HepG2 (cell line): ENCODE measurements at regions not wholly inside any gene's neighbourhood (a gene's known extent, or its start where the extent isn't known, plus 50 kb on each side); places are given as distances from the start of the nearest gene placed in this dataset.

ENCODE experiments used
- FOXJ3 ChIP-seq: sonication (generic); formaldehyde crosslinking; IDR thresholded peaks from 2 replicates; pipeline ENCODE4 v1.4.0; 2020; ENCODE audit warnings: missing genetic modification reagents, mild to moderate bottlenecking, borderline replicate concordance
- MZF1 ChIP-seq: sonication (generic); formaldehyde crosslinking; IDR thresholded peaks from 2 replicates; pipeline ENCODE4 v1.8.1; 2023; ENCODE audit warnings: mild to moderate bottlenecking, missing genetic modification reagents, borderline replicate concordance
- PCBP1 ChIP-seq: fragments of 200-400 bp; formaldehyde crosslinking; IDR thresholded peaks from 2 replicates; pipeline ENCODE4 v1.6.1; 2017; ENCODE audit warnings: mild to moderate bottlenecking, low read depth, low read length, borderline replicate concordance
- ZNF124 ChIP-seq: sonication (generic); formaldehyde crosslinking; IDR thresholded peaks from 2 replicates; pipeline ENCODE4 v1.4.0; 2020; ENCODE audit warnings: missing genetic modification reagents
- ZNF431 ChIP-seq: sonication (generic); formaldehyde crosslinking; IDR thresholded peaks from 2 replicates; pipeline ENCODE4 v1.9.0; 2022; ENCODE audit warnings: missing genetic modification reagents, low read depth, mild to moderate bottlenecking, borderline replicate concordance
- TF ChIP-seq, protein P1 (sequence below): sonication (generic); formaldehyde crosslinking; IDR thresholded peaks from 2 replicates; pipeline ENCODE4 v1.5.0; 2020; ENCODE audit warnings: mild to moderate bottlenecking, missing genetic modification reagents, moderate library complexity
- TF ChIP-seq, protein P2 (sequence below): sonication (generic); formaldehyde crosslinking; IDR thresholded peaks from 2 replicates; pipeline ENCODE4 v1.5.1; 2020; ENCODE audit warnings: missing genetic modification reagents, mild to moderate bottlenecking, borderline replicate concordance
- TF ChIP-seq, protein P3 (sequence below): sonication (generic); formaldehyde crosslinking; IDR thresholded peaks from 2 replicates; pipeline ENCODE4 v1.4.0; 2020; ENCODE audit warnings: missing genetic modification reagents

DNA sequence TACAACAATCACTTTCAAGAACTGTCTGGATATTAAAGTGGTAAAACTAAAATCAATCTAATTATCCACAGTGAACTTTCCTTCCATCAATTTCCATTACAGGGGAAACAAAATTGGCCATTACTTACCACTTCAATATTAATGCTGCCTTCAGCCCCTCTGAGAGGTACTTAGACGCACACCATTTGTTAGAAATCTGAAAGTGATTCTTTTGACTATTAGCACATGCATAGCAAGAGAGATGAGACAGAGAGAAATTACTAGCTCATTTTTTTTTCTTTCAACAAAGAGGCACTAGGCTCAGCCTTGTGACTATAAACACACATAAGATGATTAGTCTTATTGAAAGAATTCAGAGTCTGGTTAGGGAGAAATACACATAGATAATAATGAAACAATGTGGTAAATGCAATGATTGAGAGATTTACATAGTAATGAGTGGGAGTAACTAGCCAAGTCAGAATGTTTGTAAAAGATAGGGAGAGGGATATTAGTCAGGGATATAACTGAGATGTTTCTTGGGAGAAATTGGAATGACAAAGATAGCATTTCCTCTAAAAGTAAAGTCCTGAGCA, 93.3 kb downstream of the YIPF7 start:
- TF ChIP-seq, protein P1, sequence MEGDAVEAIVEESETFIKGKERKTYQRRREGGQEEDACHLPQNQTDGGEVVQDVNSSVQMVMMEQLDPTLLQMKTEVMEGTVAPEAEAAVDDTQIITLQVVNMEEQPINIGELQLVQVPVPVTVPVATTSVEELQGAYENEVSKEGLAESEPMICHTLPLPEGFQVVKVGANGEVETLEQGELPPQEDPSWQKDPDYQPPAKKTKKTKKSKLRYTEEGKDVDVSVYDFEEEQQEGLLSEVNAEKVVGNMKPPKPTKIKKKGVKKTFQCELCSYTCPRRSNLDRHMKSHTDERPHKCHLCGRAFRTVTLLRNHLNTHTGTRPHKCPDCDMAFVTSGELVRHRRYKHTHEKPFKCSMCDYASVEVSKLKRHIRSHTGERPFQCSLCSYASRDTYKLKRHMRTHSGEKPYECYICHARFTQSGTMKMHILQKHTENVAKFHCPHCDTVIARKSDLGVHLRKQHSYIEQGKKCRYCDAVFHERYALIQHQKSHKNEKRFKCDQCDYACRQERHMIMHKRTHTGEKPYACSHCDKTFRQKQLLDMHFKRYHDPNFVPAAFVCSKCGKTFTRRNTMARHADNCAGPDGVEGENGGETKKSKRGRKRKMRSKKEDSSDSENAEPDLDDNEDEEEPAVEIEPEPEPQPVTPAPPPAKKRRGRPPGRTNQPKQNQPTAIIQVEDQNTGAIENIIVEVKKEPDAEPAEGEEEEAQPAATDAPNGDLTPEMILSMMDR (CRISPR knock-in tag), result no peak
- TF ChIP-seq PCBP1 (no peak), ZNF431 (CRISPR knock-in tag) (no peak), ZNF124 (no peak), FOXJ3 (CRISPR knock-in tag) (no peak), MZF1 (CRISPR knock-in tag) (no peak)
- TF ChIP-seq, protein P2, sequence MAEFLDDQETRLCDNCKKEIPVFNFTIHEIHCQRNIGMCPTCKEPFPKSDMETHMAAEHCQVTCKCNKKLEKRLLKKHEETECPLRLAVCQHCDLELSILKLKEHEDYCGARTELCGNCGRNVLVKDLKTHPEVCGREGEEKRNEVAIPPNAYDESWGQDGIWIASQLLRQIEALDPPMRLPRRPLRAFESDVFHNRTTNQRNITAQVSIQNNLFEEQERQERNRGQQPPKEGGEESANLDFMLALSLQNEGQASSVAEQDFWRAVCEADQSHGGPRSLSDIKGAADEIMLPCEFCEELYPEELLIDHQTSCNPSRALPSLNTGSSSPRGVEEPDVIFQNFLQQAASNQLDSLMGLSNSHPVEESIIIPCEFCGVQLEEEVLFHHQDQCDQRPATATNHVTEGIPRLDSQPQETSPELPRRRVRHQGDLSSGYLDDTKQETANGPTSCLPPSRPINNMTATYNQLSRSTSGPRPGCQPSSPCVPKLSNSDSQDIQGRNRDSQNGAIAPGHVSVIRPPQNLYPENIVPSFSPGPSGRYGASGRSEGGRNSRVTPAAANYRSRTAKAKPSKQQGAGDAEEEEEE (CRISPR knock-in tag), result no peak
- TF ChIP-seq, protein P3, sequence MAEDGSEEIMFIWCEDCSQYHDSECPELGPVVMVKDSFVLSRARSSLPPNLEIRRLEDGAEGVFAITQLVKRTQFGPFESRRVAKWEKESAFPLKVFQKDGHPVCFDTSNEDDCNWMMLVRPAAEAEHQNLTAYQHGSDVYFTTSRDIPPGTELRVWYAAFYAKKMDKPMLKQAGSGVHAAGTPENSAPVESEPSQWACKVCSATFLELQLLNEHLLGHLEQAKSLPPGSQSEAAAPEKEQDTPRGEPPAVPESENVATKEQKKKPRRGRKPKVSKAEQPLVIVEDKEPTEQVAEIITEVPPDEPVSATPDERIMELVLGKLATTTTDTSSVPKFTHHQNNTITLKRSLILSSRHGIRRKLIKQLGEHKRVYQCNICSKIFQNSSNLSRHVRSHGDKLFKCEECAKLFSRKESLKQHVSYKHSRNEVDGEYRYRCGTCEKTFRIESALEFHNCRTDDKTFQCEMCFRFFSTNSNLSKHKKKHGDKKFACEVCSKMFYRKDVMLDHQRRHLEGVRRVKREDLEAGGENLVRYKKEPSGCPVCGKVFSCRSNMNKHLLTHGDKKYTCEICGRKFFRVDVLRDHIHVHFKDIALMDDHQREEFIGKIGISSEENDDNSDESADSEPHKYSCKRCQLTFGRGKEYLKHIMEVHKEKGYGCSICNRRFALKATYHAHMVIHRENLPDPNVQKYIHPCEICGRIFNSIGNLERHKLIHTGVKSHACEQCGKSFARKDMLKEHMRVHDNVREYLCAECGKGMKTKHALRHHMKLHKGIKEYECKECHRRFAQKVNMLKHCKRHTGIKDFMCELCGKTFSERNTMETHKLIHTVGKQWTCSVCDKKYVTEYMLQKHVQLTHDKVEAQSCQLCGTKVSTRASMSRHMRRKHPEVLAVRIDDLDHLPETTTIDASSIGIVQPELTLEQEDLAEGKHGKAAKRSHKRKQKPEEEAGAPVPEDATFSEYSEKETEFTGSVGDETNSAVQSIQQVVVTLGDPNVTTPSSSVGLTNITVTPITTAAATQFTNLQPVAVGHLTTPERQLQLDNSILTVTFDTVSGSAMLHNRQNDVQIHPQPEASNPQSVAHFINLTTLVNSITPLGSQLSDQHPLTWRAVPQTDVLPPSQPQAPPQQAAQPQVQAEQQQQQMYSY (CRISPR knock-in tag), result no peak
